Mucosa of stomach (tissue), 1 donor: ENCODE measurements at regions not wholly inside any gene's neighbourhood (a gene's known extent, or its start where the extent isn't known, plus 50 kb on each side); places are given as distances from the start of the nearest gene placed in this dataset.

ENCODE experiments used
- H3K27me3 ChIP-seq: one replicate; pipeline ENCODE4 v1.7.0; 2013; ENCODE audit warnings: mild to moderate bottlenecking, low read length; ENCODE audit not compliant: control insufficient read depth, insufficient read depth
- H3K36me3 ChIP-seq: one replicate; pipeline ENCODE4 v1.7.0; 2013; ENCODE audit warnings: low read length; ENCODE audit not compliant: control insufficient read depth, insufficient read depth
- H3K4me1 ChIP-seq: one replicate; pipeline ENCODE4 v1.7.0; 2013; ENCODE audit warnings: mild to moderate bottlenecking, low read length; ENCODE audit not compliant: control insufficient read depth, insufficient read depth
- H3K4me3 ChIP-seq: one replicate; pipeline ENCODE4 v1.7.0; 2013; ENCODE audit warnings: low read length
- H3K9ac ChIP-seq: one replicate; pipeline ENCODE4 v1.7.0; 2013; ENCODE audit warnings: mild to moderate bottlenecking, low read length, moderate library complexity
- H3K9me3 ChIP-seq: one replicate; pipeline ENCODE4 v1.7.0; 2013; ENCODE audit warnings: mild to moderate bottlenecking, low read length, moderate library complexity; ENCODE audit not compliant: control insufficient read depth
- donor health status: Pancreatic carcinoma.

- Histone ChIP-seq H3K9me3 (no peaks in the 10 kb centered on the region), H3K4me3 (no peak overlapping the region)
Observed at GRCh38 chr3:156620901-156621300, 53.5 kb upstream of the TIPARP start.

GRCh38 chr3:156620260-156620659, 54.1 kb upstream of the TIPARP start:
- Histone ChIP-seq H3K36me3 (no peaks in the 10 kb centered on the region), H3K9ac (no peak overlapping the region), H3K27me3 (no peaks in the 10 kb centered on the region), H3K9me3 (no peaks in the 10 kb centered on the region), H3K4me3 (no peak overlapping the region), H3K4me1 (no peaks in the 10 kb centered on the region)

More at GRCh38 chr3:156620901-156621300, 53.5 kb upstream of the TIPARP start:
- H3K27me3 ChIP-seq = no peaks in the 10 kb centered on the region
- H3K9ac ChIP-seq = no peak overlapping the region
- no peaks in the 10 kb centered on the region for H3K4me1 ChIP-seq
- no peaks in the 10 kb centered on the region for H3K36me3 ChIP-seq

GRCh38 chr3:156619376-156619775, 55.0 kb upstream of the TIPARP start:
- Histone ChIP-seq H3K4me1 (no peaks in the 10 kb centered on the region), H3K36me3 (no peaks in the 10 kb centered on the region), H3K27me3 (no peaks in the 10 kb centered on the region)

GRCh38 chr3:156617781-156618180, 56.6 kb upstream of the TIPARP start:
- no peaks in the 10 kb centered on the region for H3K9me3 ChIP-seq
- no peaks in the 10 kb centered on the region for H3K27me3 ChIP-seq
- no peaks in the 10 kb centered on the region for H3K4me1 ChIP-seq
- no peaks in the 10 kb centered on the region for H3K36me3 ChIP-seq
- no peak overlapping the region for H3K9ac ChIP-seq
- H3K4me3 ChIP-seq = no peak overlapping the region

More at GRCh38 chr3:156619376-156619775, 55.0 kb upstream of the TIPARP start:
- Histone ChIP-seq H3K9me3 (no peaks in the 10 kb centered on the region), H3K4me3 (no peak overlapping the region), H3K9ac (no peak overlapping the region)

GRCh38 chr3:156617145-156617544, 57.2 kb upstream of the TIPARP start:
- Histone ChIP-seq H3K4me1 (no peaks in the 10 kb centered on the region), H3K36me3 (no peaks in the 10 kb centered on the region), H3K9ac (no peak overlapping the region)

GRCh38 chr3:156615592-156616173, 58.7 kb upstream of the TIPARP start:
- Histone ChIP-seq H3K4me1 (no peaks in the 10 kb centered on the region), H3K9me3 (no peaks in the 10 kb centered on the region), H3K36me3 (no peaks in the 10 kb centered on the region), H3K27me3 (no peaks in the 10 kb centered on the region), H3K9ac (no peak overlapping the region), H3K4me3 (no peak overlapping the region)

More at GRCh38 chr3:156617145-156617544, 57.2 kb upstream of the TIPARP start:
- no peaks in the 10 kb centered on the region for H3K9me3 ChIP-seq
- H3K4me3 ChIP-seq = no peak overlapping the region
- H3K27me3 ChIP-seq = no peaks in the 10 kb centered on the region

- Histone ChIP-seq H3K4me3 (no peak overlapping the region), H3K36me3 (no peaks in the 10 kb centered on the region), H3K9ac (no peak overlapping the region), H3K9me3 (no peaks in the 10 kb centered on the region), H3K27me3 (no peaks in the 10 kb centered on the region), H3K4me1 (no peaks in the 10 kb centered on the region)
Observed at GRCh38 chr3:156614642-156615511, 59.5 kb upstream of the TIPARP start.

GRCh38 chr3:156612903-156613302, 58.0 kb upstream of the SSR3 start:
- H3K4me1 ChIP-seq = no peaks in the 10 kb centered on the region
- no peaks in the 10 kb centered on the region for H3K36me3 ChIP-seq

GRCh38 chr3:156611870-156612494, 57.1 kb upstream of the SSR3 start:
- Histone ChIP-seq H3K27me3 (no peaks in the 10 kb centered on the region), H3K9ac (no peak overlapping the region), H3K36me3 (no peaks in the 10 kb centered on the region), H3K9me3 (no peaks in the 10 kb centered on the region), H3K4me1 (no peaks in the 10 kb centered on the region), H3K4me3 (no peak overlapping the region)

More at GRCh38 chr3:156612903-156613302, 58.0 kb upstream of the SSR3 start:
- Histone ChIP-seq H3K27me3 (no peaks in the 10 kb centered on the region), H3K4me3 (no peak overlapping the region), H3K9ac (no peak overlapping the region), H3K9me3 (no peaks in the 10 kb centered on the region)

- no peak overlapping the region for H3K9ac ChIP-seq
- no peaks in the 10 kb centered on the region for H3K36me3 ChIP-seq
- peaks cover 10% of the 10 kb centered on the region for H3K4me1 ChIP-seq
Observed at GRCh38 chr3:156610154-156610553, 55.2 kb upstream of the SSR3 start.

GRCh38 chr3:156609546-156609945, 54.6 kb upstream of the SSR3 start:
- H3K4me1 ChIP-seq = peaks cover 11% of the 10 kb centered on the region
- H3K36me3 ChIP-seq = no peaks in the 10 kb centered on the region
- H3K9me3 ChIP-seq = no peaks in the 10 kb centered on the region
- no peak overlapping the region for H3K4me3 ChIP-seq
- H3K27me3 ChIP-seq = no peaks in the 10 kb centered on the region
- H3K9ac ChIP-seq = no peak overlapping the region

More at GRCh38 chr3:156610154-156610553, 55.2 kb upstream of the SSR3 start:
- Histone ChIP-seq H3K27me3 (no peaks in the 10 kb centered on the region), H3K4me3 (no peak overlapping the region), H3K9me3 (no peaks in the 10 kb centered on the region)
